Skin epidermis (tissue), 12 donors: ENCODE measurements at regions not wholly inside any gene's neighbourhood (a gene's known extent, or its start where the extent isn't known, plus 50 kb on each side); places are given as distances from the start of the nearest gene placed in this dataset.
A peak's percentile ranks its signal among the peaks of the same experiment; 100 is the strongest.

Experiments used
- H3K27ac ChIP-seq, 21 experiments: fragments of 200-600 bp; sonication (generic) in 11 of 21; one replicate each; pipeline ENCODE4 v1.5.0; 2020; ENCODE audit warnings: mild to moderate bottlenecking in 3 of 21, inconsistent platforms in 2 of 21, moderate library complexity in 2 of 21
- H3K4me3 ChIP-seq, 7 experiments: fragments of 200-600 bp; sonication (generic) in 2 of 7; one replicate each; pipeline ENCODE4 v1.5.0; 2020; ENCODE audit warnings: inconsistent platforms in 2 of 7, mild to moderate bottlenecking in 2 of 7, moderate library complexity in 1 of 7

DNA sequence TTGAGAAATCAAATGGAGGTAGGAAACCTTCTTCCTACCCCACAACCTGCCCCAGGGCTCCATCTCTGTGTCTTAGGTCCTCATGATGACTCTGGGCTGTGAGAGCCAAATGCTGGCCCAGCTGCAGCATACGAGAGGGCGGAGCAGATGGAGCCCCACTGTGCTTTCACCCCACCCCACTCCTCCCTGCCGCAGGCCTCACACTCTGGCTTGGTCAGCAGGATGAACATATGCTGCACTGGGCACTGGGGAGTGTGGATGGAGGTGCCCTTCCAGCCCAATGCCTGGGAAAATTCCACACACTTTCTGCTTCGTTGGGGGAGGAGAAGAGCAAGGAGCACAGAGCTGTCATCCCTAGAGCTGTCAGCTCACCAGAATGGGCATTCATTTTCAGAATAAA lies 271.6 kb upstream of the CADM1 start:
- Histone ChIP-seq H3K27ac (no peak overlapping the region), H3K4me3 (no peak overlapping the region)

DNA sequence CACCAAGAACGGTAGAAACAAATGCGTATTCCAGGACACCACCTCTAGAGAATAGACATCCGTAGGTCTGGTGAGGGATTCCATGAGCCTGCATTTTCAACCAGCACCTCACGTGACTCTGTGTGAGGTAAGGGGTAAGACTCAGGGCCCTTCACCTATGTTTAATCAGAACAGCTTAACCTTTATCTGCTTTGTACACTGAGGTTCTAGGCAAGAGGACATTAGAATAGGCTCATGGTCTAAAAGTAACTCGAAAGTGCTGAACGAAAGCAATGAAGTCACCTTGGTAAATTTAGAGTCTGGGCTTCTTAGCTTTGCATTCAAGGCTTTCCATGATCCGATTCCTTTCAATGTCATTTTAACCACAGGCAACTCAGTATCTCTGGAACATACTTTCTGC lies 270.5 kb upstream of the CADM1 start:
- Histone ChIP-seq H3K4me3 (no peak overlapping the region), H3K27ac (no peak overlapping the region)

DNA sequence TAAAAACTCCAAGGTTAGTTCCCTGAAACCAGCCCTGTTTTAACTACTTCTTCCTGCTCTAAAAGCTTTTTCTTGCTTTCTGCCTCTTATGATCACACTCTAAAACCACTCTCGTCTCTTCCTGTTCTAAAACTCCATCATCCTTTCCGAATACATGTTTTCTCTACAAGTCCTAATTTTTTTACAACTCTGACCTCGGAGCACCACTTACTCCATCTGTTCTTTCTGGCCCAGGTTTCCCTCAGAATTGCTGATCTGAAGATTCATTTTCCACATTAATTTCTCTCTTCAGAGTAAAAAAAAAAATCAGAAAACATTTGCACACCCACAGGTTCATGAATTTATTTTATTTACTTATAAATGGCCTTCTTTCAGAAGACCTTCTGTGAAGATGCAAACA lies 265.7 kb upstream of the CADM1 start:
- Histone ChIP-seq H3K27ac (no peak overlapping the region), H3K4me3 (no peak overlapping the region)

DNA sequence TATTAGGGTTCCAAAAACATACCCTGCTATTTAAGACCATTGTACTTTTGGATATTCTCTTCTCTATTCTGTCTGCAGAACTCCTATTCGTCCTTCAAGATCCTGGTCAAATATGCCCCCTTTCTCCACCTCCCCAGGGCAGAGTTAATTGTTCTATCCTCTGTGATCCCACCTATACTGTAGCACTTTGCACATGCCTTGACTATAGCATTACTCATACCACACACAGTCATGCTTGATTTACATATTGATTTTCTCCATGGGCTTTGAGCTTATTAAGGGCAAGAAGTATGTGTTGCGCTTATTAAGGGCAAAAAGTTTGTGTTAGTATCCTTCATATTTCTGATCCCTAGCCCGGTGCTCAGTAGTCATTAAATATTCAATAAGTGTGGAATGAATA lies 263.7 kb upstream of the CADM1 start:
- Histone ChIP-seq H3K27ac (no peak overlapping the region), H3K4me3 (no peak overlapping the region)

DNA sequence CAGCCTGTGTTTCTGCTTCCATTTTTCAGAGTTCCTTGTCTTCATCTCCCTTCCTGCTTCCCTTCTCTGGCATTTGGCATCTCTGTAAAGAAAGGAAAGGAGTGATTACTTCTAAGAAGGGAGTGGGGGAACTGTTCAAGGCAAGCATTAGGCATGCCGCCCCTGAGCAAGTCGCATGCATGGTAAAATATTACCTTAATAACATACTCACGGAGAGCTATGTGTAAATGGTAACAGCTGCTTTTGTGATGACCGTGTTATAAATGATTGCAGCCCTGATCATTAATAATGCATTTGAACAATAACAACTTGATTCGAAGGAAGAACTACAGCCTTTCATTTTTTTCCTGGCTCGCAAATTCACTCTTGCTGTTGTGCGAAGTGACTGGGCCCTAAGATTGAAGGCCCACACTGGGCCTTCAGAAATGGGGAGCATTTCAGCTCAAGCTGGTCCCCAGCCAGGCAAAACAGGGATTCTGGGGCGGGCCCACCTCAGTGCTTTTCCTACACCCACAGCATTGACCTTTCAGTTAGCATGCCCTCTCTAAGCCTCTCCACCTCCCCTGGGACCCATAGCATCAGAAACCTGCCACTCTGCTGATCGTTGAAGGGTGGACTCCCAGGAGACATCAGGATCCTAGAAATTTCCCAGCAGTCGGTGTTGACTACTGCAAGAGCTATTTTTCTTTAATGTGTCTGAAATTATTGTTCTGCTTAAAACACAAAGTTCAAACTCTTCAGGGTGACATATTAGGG lies 263.0 kb upstream of the CADM1 start:
- no peak overlapping the region for H3K27ac ChIP-seq
- no peak overlapping the region for H3K4me3 ChIP-seq

DNA sequence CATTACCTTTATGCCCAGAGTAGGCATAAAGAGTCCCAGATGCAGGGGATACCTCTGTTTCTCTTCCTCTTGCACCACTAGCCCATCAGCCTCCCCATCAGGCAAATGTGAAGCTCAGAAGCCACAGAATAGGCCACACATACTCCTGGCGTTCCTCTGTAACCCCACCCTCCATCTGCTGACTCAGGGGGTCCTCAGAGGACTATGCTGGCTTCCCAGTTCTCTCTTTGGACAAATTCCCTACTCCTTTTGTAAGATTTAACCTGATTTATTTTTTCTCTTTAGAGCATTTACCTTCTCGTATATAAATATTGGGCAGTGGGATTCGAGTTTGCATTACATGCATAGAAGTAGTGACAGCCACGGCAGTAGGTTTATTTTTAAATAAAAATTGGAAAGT lies 262.3 kb upstream of the CADM1 start:
- Histone ChIP-seq H3K27ac (no peak overlapping the region), H3K4me3 (no peak overlapping the region)

DNA sequence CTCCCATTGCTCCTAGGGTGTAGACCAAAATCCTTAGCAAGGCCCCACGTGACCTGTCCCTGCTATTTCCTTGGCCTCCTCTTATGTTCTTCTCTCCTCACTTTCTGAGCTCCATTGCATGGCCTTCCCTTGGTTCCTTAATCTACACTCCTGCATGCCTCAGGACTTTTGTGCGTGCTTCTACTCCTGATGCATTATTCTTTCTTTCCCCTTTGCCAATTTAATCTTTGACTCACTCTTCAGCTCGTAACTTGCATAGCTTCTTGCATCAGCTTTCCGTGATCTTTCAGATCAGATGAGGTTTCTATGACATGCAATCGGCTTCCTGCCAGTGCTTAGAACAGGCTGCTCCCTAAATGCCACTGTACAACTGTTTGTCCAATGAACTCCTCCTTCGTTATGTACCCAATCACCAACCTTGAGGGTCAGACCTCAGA lies 261.6 kb upstream of the CADM1 start:
- Histone ChIP-seq H3K27ac (peak overlapping the region in 1 of 21 experiments; percentile 26), H3K4me3 (no peak overlapping the region)

DNA sequence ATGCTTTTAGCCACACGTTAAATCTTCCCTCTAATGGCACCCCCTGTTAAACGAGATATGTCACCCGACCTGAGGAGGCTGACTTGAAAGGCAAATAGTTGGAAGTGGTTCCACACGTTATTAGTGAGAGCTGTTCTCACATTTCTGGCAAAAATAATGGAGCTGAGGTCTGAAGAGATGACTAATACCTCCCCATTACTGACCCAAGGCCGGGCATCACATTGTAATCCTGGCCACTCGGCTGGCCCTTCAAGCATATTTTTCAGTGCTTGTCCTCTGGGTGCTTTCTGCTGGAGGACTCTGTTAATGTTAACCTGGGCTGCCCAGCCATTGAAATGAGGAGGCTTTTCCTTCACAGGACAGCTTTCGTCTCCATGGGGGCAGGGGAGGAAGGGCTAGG lies 260.0 kb upstream of the CADM1 start:
- Histone ChIP-seq H3K27ac (no peak overlapping the region), H3K4me3 (no peak overlapping the region)

DNA sequence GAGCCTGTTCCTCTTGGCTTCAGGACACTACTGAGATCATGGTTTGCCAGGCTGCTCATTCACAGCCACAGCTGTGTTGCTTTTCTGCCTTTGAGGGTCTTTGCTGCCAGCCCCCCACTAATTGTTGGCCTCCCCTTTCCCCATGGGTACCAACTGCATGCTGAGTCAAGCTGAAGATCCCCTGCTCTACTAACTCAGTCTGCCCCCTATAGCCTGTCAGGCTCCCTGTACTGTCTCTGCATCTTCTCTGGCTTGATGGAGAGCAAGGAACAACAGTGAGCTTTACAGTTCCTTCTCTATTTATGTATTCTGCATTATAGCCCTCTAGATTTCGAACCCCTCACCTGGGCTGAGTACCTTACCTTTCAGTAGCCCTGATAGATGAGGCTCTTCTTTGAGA lies 257.6 kb upstream of the CADM1 start:
- H3K27ac ChIP-seq, result peak overlapping the region in 7 of 21 experiments; percentile 7 to 74 (median 34)
- no peak overlapping the region for H3K4me3 ChIP-seq

DNA sequence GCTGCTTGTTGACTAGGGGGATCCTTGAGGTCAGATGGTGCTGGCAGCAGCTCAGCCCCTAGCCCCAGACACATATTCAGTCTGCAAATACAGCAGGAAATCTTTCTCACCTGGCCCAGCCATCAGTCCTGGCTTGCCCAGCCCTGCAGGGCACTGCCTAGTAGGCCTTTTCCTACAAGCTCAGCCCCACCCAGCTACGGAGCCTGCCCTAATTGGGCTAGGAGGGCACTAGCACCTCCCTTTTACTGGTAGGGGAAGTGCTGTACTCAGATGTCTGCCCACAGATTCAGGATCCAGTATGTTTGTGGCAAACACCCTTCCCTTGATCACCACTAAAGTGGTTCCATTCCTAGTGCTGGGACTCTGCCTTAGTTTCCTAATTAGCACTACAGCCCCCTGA lies 257.1 kb upstream of the CADM1 start:
- H3K27ac ChIP-seq, result peak overlapping the region in 7 of 21 experiments; percentile 7 to 74 (median 34)
- H3K4me3 ChIP-seq, result no peak overlapping the region

DNA sequence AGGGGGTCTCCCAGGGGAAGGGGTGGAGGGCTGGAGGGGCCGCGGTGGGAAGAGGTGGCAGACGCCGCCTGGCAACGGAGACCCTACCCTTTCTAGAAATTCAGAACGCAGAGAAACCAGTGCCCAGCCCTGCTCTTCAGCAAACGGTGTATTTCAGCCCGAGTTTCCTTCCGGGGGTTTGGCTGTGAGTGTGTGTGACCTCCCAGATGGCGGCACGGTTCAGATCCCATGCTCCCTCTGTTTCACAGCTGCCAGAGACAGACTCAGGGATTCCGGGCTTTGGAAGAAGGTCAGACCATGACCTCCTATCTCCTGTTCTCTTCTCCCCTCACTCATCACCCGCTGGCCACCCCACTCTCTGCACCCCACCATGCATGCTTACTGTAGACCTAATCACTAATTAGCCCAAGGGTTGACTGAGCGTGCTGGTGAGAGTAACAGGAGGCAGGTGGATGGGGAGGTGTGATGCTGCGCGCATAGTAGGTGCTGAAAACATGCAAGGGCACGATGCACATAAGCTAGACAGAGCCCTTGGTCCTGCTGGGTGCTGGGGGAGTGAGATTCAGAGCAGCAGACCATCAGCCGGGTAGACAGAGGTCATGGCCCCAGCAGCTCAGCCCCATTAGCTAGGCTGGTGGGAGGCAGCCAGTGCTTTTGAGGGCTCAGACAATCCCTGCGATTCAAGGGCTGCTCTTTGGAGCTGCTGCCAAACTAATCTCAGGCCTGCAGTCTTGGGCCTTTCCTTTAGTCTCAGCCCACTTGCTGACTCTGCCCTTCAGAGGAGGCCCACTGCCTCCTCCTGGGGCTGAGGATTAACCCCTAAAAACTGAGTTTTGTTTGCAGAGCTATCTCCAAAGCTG lies 256.5 kb upstream of the CADM1 start:
- Histone ChIP-seq H3K4me3 (peak overlapping the region; percentile 42 to 75 (median 53)), H3K27ac (peak overlapping the region; percentile 8 to 87 (median 71))

DNA sequence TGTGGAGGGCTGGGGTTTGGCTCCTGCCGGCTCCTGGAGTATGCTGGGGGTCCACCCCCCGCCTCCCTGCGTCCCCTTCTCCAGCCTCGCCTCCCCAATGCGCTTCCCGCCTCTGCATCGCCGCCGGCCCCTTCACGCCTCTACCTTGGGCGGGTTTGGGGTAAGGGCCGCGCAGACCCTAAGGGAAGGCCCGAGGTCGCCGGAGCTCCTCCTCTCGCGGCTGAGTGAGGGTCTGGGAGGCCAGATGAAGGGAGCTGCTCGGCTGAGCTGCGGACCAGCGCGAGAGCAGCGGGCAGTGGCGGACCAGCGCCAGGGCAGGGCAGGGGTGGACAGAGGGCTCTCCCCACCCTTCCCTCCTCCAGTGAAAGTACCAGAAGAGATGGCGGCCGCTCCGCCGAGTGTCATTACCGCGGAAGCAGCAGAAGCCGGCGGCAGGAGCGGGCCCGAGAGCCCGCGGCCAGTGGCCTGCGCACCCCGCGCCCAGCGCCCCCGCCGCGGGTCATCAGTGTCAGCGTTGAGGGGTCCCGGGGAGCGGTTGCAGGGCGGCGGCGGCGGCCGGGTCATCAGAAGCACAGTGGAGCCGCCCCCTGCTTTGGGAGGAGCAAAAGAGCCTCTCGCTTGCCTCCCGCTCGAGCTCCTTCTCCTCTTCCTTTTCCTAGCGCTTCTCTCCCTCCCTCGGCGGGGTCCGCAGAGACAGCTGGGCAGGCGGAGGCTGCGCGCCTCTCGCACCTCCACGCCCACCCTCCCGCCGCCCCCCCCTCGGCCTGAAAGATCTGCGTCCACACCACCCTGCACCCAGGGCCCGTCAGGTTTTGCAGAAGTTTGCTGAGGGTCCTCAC lies 255.6 kb upstream of the CADM1 start:
- H3K4me3 ChIP-seq, result peak overlapping the region; percentile 42 to 75 (median 53)
- H3K27ac ChIP-seq, result peak overlapping the region; percentile 8 to 87 (median 71)

DNA sequence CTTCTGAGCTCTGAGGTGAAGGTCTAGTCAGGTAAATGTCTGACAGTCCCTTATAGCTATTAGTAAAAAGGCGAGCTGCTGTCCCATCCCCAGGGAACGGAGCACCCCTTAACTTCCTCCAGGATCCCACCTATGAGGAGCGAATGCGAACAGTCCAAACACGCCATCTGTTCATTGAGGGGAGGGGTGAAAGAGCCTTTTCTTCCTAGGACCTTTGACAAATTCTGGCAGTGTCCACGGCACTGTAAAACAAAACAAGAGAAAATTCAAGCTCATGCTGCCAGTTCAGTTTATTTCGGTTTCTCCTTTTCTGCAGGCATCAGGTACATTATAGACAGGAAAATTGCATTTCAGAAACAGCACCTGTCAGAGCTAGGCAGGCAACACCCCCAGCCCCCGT lies 253.8 kb upstream of the CADM1 start:
- no peak overlapping the region for H3K4me3 ChIP-seq
- H3K27ac ChIP-seq, result no peak overlapping the region

DNA sequence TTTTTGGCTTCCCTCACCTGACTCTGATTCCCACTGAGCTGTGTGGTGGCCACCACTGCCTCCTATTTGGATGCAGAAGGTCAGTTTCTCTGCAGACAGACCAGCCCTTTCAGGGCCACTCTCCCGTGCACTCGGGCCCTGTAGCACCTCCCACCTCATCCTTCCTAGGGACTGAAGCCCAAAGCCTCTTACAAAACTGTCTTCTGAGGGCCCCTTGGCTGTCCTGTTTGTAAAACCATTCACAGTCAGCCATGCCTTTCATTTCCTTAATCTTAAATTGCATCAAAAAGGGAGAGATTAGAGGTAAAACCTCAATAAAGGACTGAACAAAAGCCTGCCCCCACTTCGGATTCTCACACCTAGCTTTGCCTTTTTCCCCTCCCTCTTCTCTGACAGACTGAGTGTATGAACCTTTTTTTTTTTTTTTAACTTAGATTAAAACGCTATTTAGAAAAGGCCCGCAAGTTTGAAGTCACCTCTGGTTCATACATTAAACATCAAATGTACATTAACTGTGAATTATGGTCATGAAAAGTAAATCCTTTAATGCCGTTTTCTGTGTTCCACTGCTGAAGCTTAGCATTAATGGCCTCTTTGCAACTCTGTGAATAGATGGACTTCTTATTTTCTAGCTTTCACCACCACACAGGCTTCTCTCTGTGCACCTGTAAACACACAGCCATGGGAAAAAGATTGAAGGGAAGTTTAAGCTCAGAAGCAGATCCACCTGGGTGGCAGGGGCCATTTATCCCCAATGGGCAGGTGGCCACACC lies 247.2 kb upstream of the CADM1 start:
- H3K27ac ChIP-seq, result no peak overlapping the region
- H3K4me3 ChIP-seq, result no peak overlapping the region

DNA sequence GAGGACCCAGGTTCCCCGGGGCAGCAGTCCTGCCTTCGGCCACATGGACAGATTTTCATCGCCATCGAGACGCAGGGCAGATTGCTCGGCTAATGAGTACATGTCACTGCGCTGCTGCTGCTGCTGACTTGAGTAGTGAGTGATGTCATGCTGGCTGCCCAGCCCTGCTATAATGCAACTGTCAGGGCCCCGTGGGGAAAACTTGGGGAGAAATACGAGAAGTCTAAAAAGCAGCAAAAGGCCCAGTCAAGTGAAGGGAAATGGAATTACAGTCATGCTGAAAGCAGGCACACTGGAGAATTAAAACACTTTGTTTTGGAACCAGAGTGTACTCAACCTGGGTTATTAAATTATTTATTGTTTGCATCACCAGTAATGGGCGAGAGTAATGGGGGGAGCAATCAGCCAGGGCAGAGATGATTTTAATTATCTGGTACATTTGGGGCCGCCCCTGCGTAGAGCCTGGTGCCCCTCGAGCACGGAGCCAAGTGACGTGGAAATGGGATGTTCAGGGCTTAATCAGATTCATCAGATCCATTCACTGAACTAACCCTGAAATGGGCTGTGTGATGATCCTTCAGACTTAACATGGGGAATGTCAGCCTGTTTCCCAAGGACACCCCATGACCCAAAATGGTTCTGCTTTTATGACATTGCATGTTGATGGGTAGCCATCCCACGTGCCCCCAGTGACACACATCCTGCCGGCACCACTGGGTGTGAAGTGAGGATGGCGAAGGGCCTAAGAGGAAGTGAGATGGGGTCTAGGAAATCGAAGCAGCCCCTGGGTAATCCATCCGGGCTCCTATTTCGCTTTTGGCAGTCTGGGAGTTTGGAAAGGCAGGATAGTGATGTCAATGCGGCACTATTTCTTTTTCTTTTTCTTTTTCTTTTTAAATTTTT lies 241.6 kb upstream of the CADM1 start:
- no peak overlapping the region for H3K4me3 ChIP-seq
- H3K27ac ChIP-seq, result no peak overlapping the region

DNA sequence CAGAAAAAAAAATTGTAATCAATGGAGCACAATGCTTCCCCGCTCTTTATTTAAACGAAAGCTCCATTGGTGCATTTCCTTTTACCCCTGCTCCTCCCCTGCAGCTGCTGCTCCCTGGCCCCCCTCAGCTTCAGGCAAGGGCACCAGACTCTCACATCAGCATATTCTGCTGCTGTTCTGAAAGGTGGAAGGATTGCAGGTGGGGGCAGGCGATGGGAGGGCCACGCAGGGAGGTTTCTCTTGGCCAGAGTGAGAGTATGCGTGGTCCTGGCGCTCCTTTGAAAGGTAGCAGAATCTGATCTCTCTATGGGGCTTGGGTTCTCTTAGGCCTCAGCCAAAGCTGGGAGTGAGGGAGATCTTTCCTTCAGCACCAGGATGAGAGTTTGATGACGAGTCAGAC lies 240.9 kb upstream of the CADM1 start:
- Histone ChIP-seq H3K4me3 (no peak overlapping the region), H3K27ac (no peak overlapping the region)

DNA sequence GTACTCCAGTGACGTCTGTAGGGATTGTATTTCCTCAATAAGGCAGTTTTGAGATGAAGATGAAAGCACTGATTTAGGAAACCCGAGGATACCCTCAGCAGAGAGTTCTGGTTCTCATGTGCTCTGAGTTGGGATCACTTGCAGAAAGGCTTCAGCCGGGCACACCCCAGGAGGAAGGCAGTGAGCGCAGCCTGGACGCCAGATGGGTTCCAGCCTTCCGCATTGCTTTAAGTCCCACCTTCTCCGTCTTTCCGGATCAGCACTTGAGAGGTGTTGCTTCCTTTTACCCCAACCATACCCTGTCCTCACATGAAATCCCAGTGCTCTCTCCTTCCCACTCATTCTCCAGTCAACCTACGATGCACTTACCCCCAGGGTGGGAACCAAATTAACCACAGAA lies 239.5 kb upstream of the CADM1 start:
- H3K4me3 ChIP-seq, result no peak overlapping the region
- no peak overlapping the region for H3K27ac ChIP-seq

DNA sequence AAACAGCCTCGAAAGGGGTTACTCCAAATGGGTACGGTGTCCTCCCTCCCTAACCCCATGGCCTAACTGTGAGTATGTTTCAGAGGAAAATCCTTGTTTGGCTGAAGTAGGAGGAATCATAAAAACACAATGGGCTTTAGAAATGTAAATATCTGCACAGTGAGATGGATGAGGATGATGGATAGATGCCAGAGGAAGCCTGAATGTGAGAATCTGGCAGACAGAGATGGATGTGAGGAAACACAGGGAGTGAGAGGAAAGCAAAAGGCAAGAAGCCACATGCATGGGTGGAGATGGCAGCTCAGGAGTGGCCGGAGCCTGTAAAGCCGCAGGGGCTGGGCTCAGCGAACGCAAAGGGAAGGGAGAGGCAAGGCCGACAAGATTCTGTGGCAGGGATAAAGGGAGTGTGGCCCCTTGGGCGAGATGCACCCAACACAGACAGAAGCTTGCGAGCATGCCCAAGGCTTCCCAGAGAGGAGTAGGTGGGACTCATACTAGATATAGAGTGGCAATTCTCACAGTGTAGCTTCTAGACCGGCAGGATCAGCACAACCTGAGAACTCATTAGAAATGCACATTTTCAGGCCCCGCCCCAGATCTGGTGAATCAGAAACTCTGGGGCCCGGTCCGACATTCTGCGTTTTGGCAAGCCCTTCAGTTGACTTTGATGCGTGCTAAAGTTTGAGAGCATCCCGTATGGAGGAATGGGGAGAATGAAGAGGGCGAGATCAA lies 237.3 kb upstream of the CADM1 start:
- Histone ChIP-seq H3K4me3 (no peak overlapping the region), H3K27ac (peak overlapping the region in 2 of 21 experiments; percentile 34 to 69)
